Mesothelial cell of epicardium (in vitro differentiated cells): ENCODE measurements at regions not wholly inside any gene's neighbourhood (a gene's known extent, or its start where the extent isn't known, plus 50 kb on each side); places are given as distances from the start of the nearest gene placed in this dataset.

Experiments used
- DNase-seq, 2 experiments: peaks; one replicate each; pipeline ENCODE4 v3.0.0; 2021; ENCODE audit warnings: low spot score in 2 of 2; ENCODE audit not compliant: unreplicated experiment in 2 of 2
- H3K27ac Mint-ChIP-seq: 2 replicates; pipeline ENCODE4 v1.8.0; 2021; ENCODE audit warnings: mixed read lengths
- H3K27me3 Mint-ChIP-seq: 2 replicates; pipeline ENCODE4 v1.8.0; 2021; ENCODE audit warnings: low read depth, mixed read lengths
- H3K36me3 Mint-ChIP-seq: 2 replicates; pipeline ENCODE4 v1.8.0; 2021; ENCODE audit warnings: mixed read lengths
- H3K4me1 Mint-ChIP-seq: 2 replicates; pipeline ENCODE4 v1.8.0; 2021; ENCODE audit warnings: mixed read lengths
- H3K4me3 Mint-ChIP-seq: 2 replicates; pipeline ENCODE4 v1.8.0; 2021; ENCODE audit warnings: mild to moderate bottlenecking, moderate library complexity, mixed read lengths
- H3K9me3 Mint-ChIP-seq: 2 replicates; pipeline ENCODE4 v1.8.0; 2021; ENCODE audit warnings: mixed read lengths
- TF ChIP-seq, protein P1 (sequence below): fragments of 200-600 bp; sonication (generic); IDR thresholded peaks from one replicate; pipeline ENCODE4 v1.5.0; 2021; ENCODE audit warnings: antibody characterized with exemption; ENCODE audit not compliant: unreplicated experiment

DNA sequence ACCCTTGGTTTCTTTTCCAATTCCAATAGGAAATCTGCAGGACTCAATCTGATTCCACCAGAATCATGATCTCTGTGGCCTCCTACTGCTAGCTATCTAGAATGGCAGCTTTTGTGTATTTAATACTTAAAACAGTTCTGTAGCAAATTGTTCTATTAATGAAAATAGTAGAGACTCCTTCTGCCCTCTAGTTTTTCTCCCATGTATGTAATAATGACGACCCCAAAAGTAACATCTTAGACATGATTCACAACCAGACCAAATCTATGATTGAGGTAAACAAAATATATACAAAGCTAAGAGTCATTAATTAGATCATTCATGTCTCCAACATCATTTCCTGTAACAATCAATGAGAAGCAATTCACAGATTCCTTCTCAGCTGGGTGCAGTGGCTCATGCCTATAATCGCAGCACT is 259.1 kb upstream of the MKLN1 start:
- no peak overlapping the region for H3K27ac Mint-ChIP-seq
- H3K36me3 Mint-ChIP-seq, result no peaks in the 10 kb centered on the region
- H3K4me3 Mint-ChIP-seq, result no peak overlapping the region
- DNase-seq, result no peak
- no peaks in the 10 kb centered on the region for H3K9me3 Mint-ChIP-seq
- H3K4me1 Mint-ChIP-seq, result peaks cover 8% of the 10 kb centered on the region
- H3K27me3 Mint-ChIP-seq, result no peaks in the 10 kb centered on the region
- TF ChIP-seq, protein P1, sequence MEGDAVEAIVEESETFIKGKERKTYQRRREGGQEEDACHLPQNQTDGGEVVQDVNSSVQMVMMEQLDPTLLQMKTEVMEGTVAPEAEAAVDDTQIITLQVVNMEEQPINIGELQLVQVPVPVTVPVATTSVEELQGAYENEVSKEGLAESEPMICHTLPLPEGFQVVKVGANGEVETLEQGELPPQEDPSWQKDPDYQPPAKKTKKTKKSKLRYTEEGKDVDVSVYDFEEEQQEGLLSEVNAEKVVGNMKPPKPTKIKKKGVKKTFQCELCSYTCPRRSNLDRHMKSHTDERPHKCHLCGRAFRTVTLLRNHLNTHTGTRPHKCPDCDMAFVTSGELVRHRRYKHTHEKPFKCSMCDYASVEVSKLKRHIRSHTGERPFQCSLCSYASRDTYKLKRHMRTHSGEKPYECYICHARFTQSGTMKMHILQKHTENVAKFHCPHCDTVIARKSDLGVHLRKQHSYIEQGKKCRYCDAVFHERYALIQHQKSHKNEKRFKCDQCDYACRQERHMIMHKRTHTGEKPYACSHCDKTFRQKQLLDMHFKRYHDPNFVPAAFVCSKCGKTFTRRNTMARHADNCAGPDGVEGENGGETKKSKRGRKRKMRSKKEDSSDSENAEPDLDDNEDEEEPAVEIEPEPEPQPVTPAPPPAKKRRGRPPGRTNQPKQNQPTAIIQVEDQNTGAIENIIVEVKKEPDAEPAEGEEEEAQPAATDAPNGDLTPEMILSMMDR, result no peak

DNA sequence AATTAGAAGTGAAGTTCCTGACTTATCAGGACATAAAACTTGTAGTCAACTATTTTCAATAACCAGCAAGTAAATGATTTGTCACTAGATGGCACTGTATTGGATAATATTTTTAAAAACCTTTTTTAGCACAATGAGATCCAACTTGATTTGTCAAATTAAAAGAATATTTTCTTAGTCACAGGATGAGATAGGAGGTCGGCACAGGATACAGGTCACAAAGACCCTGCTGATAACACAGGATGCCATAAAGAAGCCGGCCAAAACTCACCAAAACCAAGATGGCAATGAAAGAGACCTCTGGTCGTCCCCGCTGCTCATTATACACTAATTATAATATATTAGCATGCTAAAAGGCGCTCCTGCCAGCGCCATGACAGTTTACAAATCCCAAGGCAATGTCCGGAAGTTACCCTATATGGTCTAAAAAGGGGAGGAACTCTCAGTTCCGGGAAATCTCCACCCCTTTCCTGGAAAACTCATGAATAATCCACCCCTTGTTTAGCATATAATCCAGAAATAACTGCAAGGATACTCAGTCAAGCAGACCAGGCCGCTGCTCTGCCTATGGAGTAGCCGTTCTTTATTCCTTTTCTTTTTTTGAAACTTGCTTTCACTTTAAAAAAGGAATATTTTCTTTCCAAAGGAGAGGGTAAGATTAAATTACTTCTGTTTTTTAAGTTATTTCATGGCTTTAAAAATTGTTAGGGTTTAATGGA is 255.7 kb upstream of the MKLN1 start:
- Mint-ChIP-seq H3K4me1 (peaks cover 20% of the 10 kb centered on the region), H3K9me3 (no peaks in the 10 kb centered on the region), H3K27ac (peak overlapping the region; percentile 25), H3K36me3 (no peaks in the 10 kb centered on the region), H3K4me3 (no peak overlapping the region), H3K27me3 (no peaks in the 10 kb centered on the region)
- DNase-seq, result no peak
- TF ChIP-seq, protein P1, result peak; percentile 40

DNA sequence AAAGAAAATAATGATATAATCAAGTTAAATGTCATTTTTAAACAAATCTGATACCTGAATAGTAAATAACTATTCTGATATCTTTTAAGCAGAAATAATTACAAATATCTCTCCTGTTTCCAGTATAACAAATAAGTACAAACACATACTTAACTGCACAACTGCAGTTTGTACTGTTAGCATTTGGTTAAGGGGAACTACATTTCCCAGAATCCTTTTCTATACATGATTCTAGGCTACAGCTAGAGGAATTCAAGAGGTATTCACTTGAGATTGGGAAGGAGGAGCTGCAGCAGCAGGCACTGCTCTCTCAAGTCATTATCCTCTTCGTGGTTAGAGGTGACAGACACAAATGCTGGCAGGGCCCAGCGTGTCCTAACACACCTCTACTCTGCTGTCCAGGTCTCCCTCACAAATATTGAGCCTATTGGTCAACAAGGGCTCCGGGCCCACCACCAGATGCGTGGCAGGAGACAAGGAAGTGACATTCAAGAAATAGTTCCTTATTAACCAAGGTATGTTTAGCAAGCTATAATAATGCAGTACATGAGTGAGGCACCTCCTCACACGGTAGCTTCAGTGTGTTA is 255.1 kb upstream of the MKLN1 start:
- no peak overlapping the region for H3K4me3 Mint-ChIP-seq
- no peaks in the 10 kb centered on the region for H3K9me3 Mint-ChIP-seq
- peaks cover 20% of the 10 kb centered on the region for H3K4me1 Mint-ChIP-seq
- H3K36me3 Mint-ChIP-seq, result no peaks in the 10 kb centered on the region
- TF ChIP-seq, protein P1, result no peak
- H3K27ac Mint-ChIP-seq, result no peak overlapping the region
- no peaks in the 10 kb centered on the region for H3K27me3 Mint-ChIP-seq
- no peak for DNase-seq

DNA sequence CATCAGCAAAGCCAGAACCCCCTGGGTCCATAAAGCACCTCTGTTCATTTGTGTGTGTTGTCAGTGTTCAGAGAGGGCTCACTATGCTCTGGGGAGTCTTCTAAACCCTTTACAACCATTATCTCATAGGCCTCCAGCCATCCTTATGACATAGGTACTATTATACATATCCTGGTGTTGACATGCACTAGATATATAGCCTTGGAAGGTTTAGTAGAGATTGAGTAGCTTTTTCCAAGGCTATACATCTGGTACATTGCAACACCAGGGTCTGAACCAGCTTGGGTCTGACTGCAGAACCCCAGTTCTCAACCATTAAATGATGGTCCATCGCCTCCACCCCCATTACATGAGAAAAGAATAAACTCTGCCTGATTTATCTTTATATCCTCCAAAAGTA is 253.6 kb upstream of the MKLN1 start:
- Mint-ChIP-seq H3K4me3 (no peak overlapping the region), H3K4me1 (peaks cover 20% of the 10 kb centered on the region), H3K27ac (no peak overlapping the region), H3K36me3 (no peaks in the 10 kb centered on the region), H3K27me3 (no peaks in the 10 kb centered on the region), H3K9me3 (no peaks in the 10 kb centered on the region)
- TF ChIP-seq, protein P1, result no peak
- no peak for DNase-seq

DNA sequence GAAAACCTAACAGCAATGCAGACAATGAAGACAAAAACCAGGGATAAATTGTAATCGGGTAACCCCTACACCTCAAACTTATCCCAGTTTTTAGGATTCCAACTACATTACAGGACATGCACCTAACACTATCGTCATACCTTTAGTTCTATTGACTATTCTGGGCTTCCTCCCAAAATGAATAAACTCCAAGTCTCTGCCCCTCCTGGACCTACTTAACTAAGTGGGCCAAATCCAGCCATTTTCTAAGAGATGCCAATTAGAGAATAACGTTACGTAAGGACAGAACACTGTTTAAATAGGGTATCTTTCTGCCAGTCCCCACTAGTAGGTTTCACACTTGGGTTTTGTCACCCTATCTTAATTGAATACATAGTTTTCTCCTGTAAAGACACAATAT is 253.1 kb upstream of the MKLN1 start:
- no peak overlapping the region for H3K27ac Mint-ChIP-seq
- no peaks in the 10 kb centered on the region for H3K9me3 Mint-ChIP-seq
- no peak for DNase-seq
- H3K4me1 Mint-ChIP-seq, result peaks cover 16% of the 10 kb centered on the region
- TF ChIP-seq, protein P1, result no peak
- no peak overlapping the region for H3K4me3 Mint-ChIP-seq
- H3K27me3 Mint-ChIP-seq, result no peaks in the 10 kb centered on the region
- no peaks in the 10 kb centered on the region for H3K36me3 Mint-ChIP-seq
